ENCODE measurements at regions not wholly inside any gene's neighbourhood (a gene's known extent, or its start where the extent isn't known, plus 50 kb on each side); places are given as distances from the start of the nearest gene placed in this dataset.

- TF ChIP-seq EZH2 (IDR thresholded peaks at IDR 0.05; ENCODE audit: borderline replicate concordance, low read depth, low read length, severe bottlenecking), result no peak
- no peak for TF ChIP-seq CTCF (IDR thresholded peaks at IDR 0.05; ENCODE audit: borderline replicate concordance, extremely low read depth, low read length, poor library complexity, severe bottlenecking)
These were observed 529.5 kb upstream of the ZNF462 start for GRCh38 chr9:106333481-106333880.

Data from DND-41 (cell line).